ENCODE measurements at regions not wholly inside any gene's neighbourhood (a gene's known extent, or its start where the extent isn't known, plus 50 kb on each side); places are given as distances from the start of the nearest gene placed in this dataset.

- TF ChIP-seq CTCF (IDR thresholded peaks at IDR 0.05) (no peak), POLR2A (IDR thresholded peaks at IDR 0.05) (no peak)
Observed at GRCh38 chrY:8656515-8656914, 680.7 kb upstream of the TSPY4 start.

Data from breast epithelium (tissue), 3 donors.